ES-I3 (cell line): ENCODE measurements at regions not wholly inside any gene's neighbourhood (a gene's known extent, or its start where the extent isn't known, plus 50 kb on each side); places are given as distances from the start of the nearest gene placed in this dataset.

Source experiments
- H3K36me3 ChIP-seq: 2 replicates; pipeline ENCODE4 v1.6.1; 2013; ENCODE audit warnings: mild to moderate bottlenecking, low read length, control low read depth, moderate library complexity; ENCODE audit not compliant: insufficient read depth
- H3K4me1 ChIP-seq: 2 replicates; pipeline ENCODE4 v1.6.1; 2013; ENCODE audit warnings: mild to moderate bottlenecking, control low read depth, low read length; ENCODE audit not compliant: insufficient read depth
- H3K9ac ChIP-seq: 2 replicates; pipeline ENCODE4 v1.6.1; 2013; ENCODE audit warnings: low read depth, mild to moderate bottlenecking, low read length, moderate library complexity
- H3K9me3 ChIP-seq: 2 replicates; pipeline ENCODE4 v1.6.1; 2013; ENCODE audit warnings: mild to moderate bottlenecking, low read length, moderate library complexity; ENCODE audit not compliant: control insufficient read depth, insufficient read depth

DNA sequence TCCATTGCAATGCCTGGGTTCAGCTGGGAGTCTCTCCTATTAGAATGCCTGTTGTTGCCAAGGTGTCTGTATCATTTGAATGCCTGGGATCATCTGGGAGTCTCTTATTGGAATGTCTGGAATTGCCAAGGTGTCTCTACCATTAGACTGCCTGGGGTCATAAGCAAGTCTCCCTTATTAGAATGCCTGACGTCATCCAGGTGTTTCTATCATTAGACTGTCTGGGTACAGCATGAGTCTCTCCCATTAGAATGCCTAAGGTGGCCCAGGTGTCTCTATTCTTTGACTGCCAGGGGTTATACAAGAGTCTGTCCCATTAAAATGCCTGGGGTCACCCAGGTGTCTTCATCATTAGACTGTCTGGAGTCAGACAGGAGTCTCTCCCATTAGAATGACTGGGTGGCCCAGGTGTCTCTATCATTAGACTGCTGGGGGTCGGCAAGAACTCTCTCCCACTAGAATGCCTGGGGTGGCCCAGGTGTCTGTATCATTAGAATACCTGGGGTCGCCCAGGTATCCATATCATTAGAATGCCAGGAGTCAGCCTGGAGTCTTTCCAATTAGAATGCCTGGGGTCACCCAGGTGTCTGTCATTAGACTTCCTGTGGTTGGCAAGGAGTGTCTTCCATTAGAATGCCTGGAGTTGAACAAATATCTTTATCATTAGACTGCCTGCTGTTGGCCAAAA is 2274.0 kb downstream of the TP53TG3F start:
- H3K36me3 ChIP-seq = no peaks in the 10 kb centered on the region
- H3K4me1 ChIP-seq = no peaks in the 10 kb centered on the region
- no peak overlapping the region for H3K9ac ChIP-seq
- no peaks in the 10 kb centered on the region for H3K9me3 ChIP-seq

GRCh38 chr16:35733971-35734702 is 2274.7 kb downstream of the TP53TG3F start:
- Histone ChIP-seq H3K9ac (no peak overlapping the region), H3K9me3 (no peaks in the 10 kb centered on the region), H3K4me1 (no peaks in the 10 kb centered on the region), H3K36me3 (no peaks in the 10 kb centered on the region)

DNA sequence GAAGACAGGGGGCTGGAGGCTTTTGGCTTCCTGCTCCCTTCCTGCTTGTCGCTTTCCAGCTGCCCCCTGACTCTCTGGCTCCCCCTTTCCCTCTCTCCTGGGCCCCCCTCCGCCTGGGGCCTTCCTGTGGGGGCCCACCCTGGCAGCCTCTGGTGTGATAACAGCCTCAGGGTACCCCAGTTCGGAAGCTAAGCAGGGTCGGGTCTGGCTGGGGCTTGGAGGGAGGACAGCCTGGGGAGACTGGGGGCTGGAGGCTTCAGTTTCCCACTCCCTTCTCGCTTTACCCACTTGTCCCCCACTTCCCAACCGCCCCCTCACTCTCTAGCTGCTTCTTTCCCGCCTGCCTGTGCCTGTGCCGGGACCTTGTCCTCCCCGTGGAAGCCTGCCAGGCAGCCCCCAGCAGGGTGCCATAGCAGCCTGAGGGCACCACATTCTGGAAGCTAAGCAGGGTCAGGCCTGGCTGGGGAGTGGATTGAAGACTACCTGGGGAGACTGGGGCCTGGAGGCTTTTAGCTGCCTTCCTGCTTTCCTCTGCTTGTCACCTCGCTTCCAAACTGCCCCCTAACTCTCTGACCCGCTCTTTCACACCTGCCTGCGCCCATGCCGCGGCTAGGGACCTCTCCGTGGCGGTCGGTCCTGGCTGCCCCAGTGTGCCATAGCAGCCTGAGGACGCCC is 2275.5 kb downstream of the TP53TG3F start:
- no peaks in the 10 kb centered on the region for H3K9me3 ChIP-seq
- no peaks in the 10 kb centered on the region for H3K36me3 ChIP-seq
- H3K4me1 ChIP-seq = no peaks in the 10 kb centered on the region
- no peak overlapping the region for H3K9ac ChIP-seq

- Histone ChIP-seq H3K36me3 (no peaks in the 10 kb centered on the region), H3K9me3 (no peaks in the 10 kb centered on the region), H3K4me1 (no peaks in the 10 kb centered on the region), H3K9ac (no peak overlapping the region)
Observed at GRCh38 chr16:35735403-35736251, 2276.2 kb downstream of the TP53TG3F start.

DNA sequence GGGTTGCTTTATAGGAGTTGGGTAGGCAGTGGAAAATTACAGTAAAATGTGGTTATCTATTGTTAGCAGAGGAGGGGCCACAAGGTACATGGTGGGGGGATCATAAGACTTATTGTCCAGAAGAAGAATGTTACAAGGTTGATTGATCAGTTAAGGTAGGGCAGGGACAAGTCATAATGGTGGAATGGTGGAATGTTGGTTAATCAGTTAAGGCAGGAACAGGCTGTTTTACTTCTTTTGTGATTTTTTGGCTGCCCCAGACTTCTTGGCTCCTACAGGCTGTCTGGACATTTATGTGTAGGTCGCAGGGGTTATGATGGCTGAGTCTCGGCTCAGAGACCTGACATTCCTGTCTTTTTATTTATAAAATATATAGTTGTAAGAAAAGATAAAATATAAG is 2277.1 kb downstream of the TP53TG3F start:
- Histone ChIP-seq H3K36me3 (no peaks in the 10 kb centered on the region), H3K9ac (no peak overlapping the region), H3K9me3 (no peaks in the 10 kb centered on the region), H3K4me1 (no peaks in the 10 kb centered on the region)

DNA sequence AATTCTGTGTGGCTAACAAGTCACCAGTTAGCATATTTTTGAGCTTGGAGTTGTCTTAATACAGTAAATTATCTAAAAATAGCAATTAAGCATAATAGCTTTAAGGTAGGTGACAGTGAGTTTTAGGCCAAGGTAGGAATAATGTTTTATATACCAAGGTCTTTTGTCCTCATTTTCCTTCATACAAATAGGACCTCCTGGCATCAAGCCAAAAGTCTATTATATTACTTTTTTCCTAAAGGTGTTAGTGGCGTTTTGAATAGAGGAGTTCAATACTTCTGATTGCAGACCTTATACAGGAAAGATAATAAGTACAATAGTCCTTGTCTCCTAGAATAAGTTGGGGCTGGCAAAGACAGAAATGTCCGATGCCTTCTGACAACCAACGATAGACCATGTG is 2277.7 kb downstream of the TP53TG3F start:
- Histone ChIP-seq H3K9me3 (no peaks in the 10 kb centered on the region), H3K9ac (no peak overlapping the region), H3K36me3 (no peaks in the 10 kb centered on the region), H3K4me1 (no peaks in the 10 kb centered on the region)

- H3K9ac ChIP-seq = no peak overlapping the region
- no peaks in the 10 kb centered on the region for H3K4me1 ChIP-seq
- H3K36me3 ChIP-seq = no peaks in the 10 kb centered on the region
- H3K9me3 ChIP-seq = no peaks in the 10 kb centered on the region
Observed at GRCh38 chr16:35741546-35741945, 2282.1 kb downstream of the TP53TG3F start.

GRCh38 chr16:35743101-35743692 is 2283.8 kb downstream of the TP53TG3F start:
- H3K4me1 ChIP-seq = no peaks in the 10 kb centered on the region
- H3K9ac ChIP-seq = no peak overlapping the region
- H3K36me3 ChIP-seq = no peaks in the 10 kb centered on the region
- H3K9me3 ChIP-seq = no peaks in the 10 kb centered on the region

DNA sequence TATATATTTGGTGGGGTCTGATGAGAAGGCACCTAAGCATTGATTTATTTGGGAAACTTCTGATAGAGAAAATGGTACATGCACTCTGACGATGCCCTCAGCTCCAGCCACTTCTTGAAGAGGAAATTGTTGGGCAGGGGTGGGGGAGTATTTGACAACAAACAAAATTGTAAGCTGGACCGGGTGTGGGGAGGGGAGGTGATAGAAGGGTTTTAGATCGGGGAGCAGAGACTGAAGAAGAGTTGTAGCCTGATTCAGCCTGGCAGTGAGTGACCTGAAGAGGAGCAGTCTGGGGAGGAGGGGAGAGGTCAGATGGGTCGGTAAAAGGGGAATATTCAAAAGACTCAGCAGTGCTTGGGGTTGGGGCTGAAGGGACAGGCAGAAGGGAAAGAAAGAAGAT is 2284.7 kb downstream of the TP53TG3F start:
- H3K9ac ChIP-seq = no peak overlapping the region
- no peaks in the 10 kb centered on the region for H3K36me3 ChIP-seq
- H3K9me3 ChIP-seq = no peaks in the 10 kb centered on the region
- H3K4me1 ChIP-seq = no peaks in the 10 kb centered on the region

DNA sequence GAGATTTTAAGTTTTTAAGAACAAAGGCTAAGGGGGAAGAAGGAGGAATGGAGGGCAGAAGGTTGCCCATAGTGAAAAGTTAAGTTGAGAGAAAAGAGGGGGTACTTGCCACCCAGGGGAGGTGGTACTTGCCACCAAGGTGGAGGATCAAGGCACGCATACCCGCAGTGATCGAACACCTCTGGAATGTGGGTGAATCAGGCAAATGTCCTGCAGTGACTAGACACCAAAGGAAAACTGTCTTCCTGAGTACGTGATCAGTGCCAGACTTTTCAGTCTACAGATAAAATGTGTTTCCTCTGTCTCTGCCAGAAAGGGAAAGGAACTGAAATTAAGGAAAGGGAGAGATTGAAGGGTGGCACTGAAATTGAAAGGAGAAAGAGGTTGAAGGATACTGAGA is 2285.3 kb downstream of the TP53TG3F start:
- no peaks in the 10 kb centered on the region for H3K9me3 ChIP-seq
- no peaks in the 10 kb centered on the region for H3K4me1 ChIP-seq
- no peak overlapping the region for H3K9ac ChIP-seq
- no peaks in the 10 kb centered on the region for H3K36me3 ChIP-seq

DNA sequence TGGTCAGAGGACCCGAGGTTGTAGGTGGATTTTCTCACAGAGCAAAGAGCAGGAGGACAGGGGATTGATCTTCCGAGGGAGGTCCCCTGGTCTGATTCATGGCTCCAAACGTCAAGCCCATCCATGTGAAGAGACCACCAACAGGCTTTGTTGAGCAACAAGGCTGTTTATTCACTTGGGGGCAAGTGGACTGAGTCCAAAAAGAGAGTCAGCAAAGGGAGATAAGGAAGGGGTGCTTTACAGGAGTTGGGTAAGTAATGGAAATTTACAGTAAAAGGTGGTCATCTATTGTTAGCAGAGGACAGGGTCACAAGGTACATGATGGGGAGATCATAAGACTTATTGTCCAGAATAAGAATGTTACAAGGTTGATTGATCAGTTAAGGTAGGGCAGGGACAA is 2285.8 kb downstream of the TP53TG3F start:
- no peaks in the 10 kb centered on the region for H3K4me1 ChIP-seq
- H3K9me3 ChIP-seq = no peaks in the 10 kb centered on the region
- no peaks in the 10 kb centered on the region for H3K36me3 ChIP-seq
- H3K9ac ChIP-seq = no peak overlapping the region

DNA sequence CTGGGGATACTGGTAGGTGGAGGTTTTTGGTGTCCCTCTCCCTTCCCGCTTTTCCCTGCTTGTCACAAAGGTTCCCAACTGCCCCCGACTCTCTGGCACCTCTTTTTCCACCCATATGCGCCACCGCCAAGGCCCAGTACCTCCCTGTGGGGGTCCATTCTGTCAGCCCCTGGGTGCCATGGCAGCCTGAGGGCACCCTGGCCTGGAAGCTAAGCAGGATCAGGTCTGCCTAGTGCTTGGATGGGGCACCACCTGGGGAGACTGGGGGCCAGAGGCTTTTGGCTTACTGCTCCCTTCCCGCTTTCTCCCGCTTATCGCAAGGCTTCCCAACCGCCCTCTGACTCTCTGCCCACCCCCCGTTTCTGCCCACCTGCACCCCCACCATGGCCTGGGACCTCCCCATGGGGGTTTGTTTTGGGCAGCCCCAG is 2286.4 kb downstream of the TP53TG3F start:
- Histone ChIP-seq H3K9me3 (no peaks in the 10 kb centered on the region), H3K9ac (no peak overlapping the region), H3K4me1 (no peaks in the 10 kb centered on the region), H3K36me3 (no peaks in the 10 kb centered on the region)

DNA sequence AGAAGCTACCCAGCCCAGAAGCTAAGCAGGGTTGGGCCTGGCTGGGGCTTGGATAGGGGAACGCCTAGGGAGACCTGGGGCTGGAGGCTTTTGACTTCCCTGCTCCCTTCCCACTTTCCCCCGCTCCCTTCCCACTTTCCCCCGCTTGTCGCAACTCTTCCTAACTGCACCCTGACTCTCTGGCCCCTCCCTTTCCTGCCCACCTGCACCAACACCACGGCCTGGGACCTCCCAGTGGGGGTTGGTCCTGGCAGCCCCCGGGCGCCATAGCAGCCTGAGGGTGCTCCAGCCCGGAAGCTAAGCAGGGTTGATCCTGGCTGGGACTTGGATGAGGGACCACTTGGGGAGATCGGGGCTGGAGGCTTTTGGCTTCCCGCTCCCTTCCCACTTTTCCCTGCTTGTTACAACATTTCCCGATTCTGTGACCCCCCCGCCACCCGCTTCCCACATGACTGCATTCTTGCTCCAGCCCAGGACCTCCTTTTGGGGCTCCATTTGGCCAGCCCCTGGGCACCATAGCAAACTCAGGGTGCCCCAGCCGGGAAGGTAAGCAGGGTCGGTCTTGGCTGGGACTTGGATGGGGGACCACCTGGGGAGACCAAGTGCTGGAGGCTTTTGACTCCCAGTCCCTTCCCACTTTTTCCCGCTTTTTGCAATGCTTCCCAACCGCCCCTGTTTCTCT is 2287.0 kb downstream of the TP53TG3F start:
- Histone ChIP-seq H3K4me1 (no peaks in the 10 kb centered on the region), H3K36me3 (no peaks in the 10 kb centered on the region), H3K9me3 (no peaks in the 10 kb centered on the region), H3K9ac (no peak overlapping the region)
